C4-2B (cell line): ENCODE measurements at regions not wholly inside any gene's neighbourhood (a gene's known extent, or its start where the extent isn't known, plus 50 kb on each side); places are given as distances from the start of the nearest gene placed in this dataset.

Experiments used
- CTCF ChIP-seq: fragments of 450-650 bp; conservative IDR thresholded peaks from 2 replicates; pipeline ENCODE4 v1.5.1; 2017; ENCODE audit warnings: mild to moderate bottlenecking
- ZFX ChIP-seq: fragments of 450-650 bp; IDR thresholded peaks from 2 replicates; pipeline ENCODE4 v1.6.1; 2017

DNA sequence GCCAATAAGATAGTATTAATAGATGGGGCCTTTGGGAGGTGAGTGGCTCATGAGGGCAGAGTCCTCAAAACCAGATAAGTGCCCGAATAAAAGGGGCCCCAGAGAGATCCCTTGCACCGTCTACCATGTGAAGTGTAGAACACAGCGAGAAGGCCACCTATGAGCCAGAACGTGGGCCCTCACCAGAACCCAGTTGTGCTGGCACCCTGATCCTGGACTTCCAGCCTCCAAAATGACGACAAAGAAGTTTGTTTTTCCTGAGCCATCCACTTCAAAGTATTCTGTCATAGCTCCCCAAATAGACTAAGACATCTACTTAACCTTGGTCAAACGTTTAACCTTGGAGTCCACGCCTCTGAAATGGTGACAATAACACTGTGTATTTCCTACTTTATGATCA is 158.1 kb downstream of the EFNB2 start:
- TF ChIP-seq CTCF (no peak), ZFX (no peak)
